PC-9 (cell line): ENCODE measurements at regions not wholly inside any gene's neighbourhood (a gene's known extent, or its start where the extent isn't known, plus 50 kb on each side); places are given as distances from the start of the nearest gene placed in this dataset.

Source experiments
- BruUV-seq: library from RNA; stranded (reverse); fragments of 400-500 nt; replicated peaks from 2 replicates; lab custom pipeline; 2021; lab: Mats Ljungman, UMichigan
- CTCF ChIA-PET: fragments of 300-600 bp; sonication (Branson Sonifier 250); formaldehyde crosslinking; loops from one replicate; lab custom pipeline; 2022; ENCODE audit warnings: antibody characterized with exemption; lab: Charles Lee
- POLR2A ChIA-PET: fragments of 300-600 bp; sonication (Branson Sonifier 250); formaldehyde crosslinking; loops from one replicate; lab custom pipeline; 2022; ENCODE audit warnings: antibody characterized with exemption; ENCODE audit not compliant: unreplicated experiment; lab: Charles Lee
- DNase-seq, 2 experiments: peaks; one replicate each; pipeline versions ENCODE4 v3.0.0 to v3.0.0-alpha.2; 2015 to 2022; ENCODE audit warnings: mixed read lengths in 1 of 2
- H2AFZ ChIP-seq: fragments of 200-600 bp; sonication (generic); 2 replicates; pipeline ENCODE4 v1.8.1; 2017; ENCODE audit warnings: antibody characterized with exemption
- H3F3A ChIP-seq: fragments of 200-600 bp; sonication (generic); 2 replicates; pipeline ENCODE4 v1.8.1; 2017; ENCODE audit warnings: antibody characterized with exemption, mild to moderate bottlenecking, low read depth; ENCODE audit not compliant: insufficient read depth
- H3K27ac ChIP-seq: fragments of 200-600 bp; sonication (generic); 2 replicates; pipeline ENCODE4 v1.6.1; 2016; ENCODE audit warnings: mixed run types
- H3K27me3 ChIP-seq: fragments of 200-600 bp; sonication (generic); 2 replicates; pipeline ENCODE4 v1.6.1; 2016; ENCODE audit warnings: low read depth, mixed run types; ENCODE audit not compliant: insufficient read depth
- H3K36me3 ChIP-seq: fragments of 200-600 bp; sonication (generic); 2 replicates; pipeline ENCODE4 v1.6.1; 2016; ENCODE audit warnings: low read depth, mixed run types
- H3K4me1 ChIP-seq: fragments of 200-600 bp; sonication (generic); replicated peaks from 2 replicates; pipeline ENCODE4 v1.6.1; 2016; ENCODE audit warnings: mixed run types; ENCODE audit not compliant: insufficient read depth
- H3K4me2 ChIP-seq: fragments of 200-600 bp; sonication (generic); 2 replicates; pipeline ENCODE4 v1.6.1; 2017; ENCODE audit warnings: mixed run types
- H3K4me3 ChIP-seq: fragments of 200-600 bp; sonication (generic); 2 replicates; pipeline ENCODE4 v1.6.1; 2016; ENCODE audit warnings: mixed run types
- H3K79me2 ChIP-seq: fragments of 200-600 bp; sonication (generic); 2 replicates; pipeline ENCODE4 v1.6.1; 2017; ENCODE audit warnings: low read depth, mixed run types
- H3K9me2 ChIP-seq: fragments of 200-600 bp; sonication (generic); 2 replicates; pipeline ENCODE4 v1.8.1; 2017; ENCODE audit warnings: mild to moderate bottlenecking; ENCODE audit not compliant: insufficient read depth
- H3K9me3 ChIP-seq: fragments of 200-600 bp; sonication (generic); 2 replicates; pipeline ENCODE4 v1.8.1; 2016; ENCODE audit warnings: low read depth; ENCODE audit not compliant: insufficient read depth
- H4K20me1 ChIP-seq: fragments of 200-600 bp; sonication (generic); 2 replicates; pipeline ENCODE4 v1.8.1; 2017; ENCODE audit not compliant: insufficient read depth
- CTCF ChIP-seq: fragments of 200-600 bp; sonication (generic); conservative IDR thresholded peaks from 2 replicates; pipeline ENCODE4 v1.6.1; 2017; ENCODE audit warnings: mixed run types, antibody characterized with exemption, mild to moderate bottlenecking, moderate library complexity
- EZH2 ChIP-seq: fragments of 200-600 bp; sonication (generic); IDR thresholded peaks from 2 replicates; pipeline ENCODE4 v1.8.0; 2017; ENCODE audit warnings: antibody characterized with exemption, low read depth
- intact Hi-C: fragments of 100-400 bp; cut with micrococcal nuclease; formaldehyde crosslinking; loops from one replicate; pipeline ENCODE4 v1.10.0; 2022; ENCODE audit not compliant: unreplicated experiment

- Histone ChIP-seq H3K27ac (no peak overlapping the region), H3K36me3 (no peaks in the 10 kb centered on the region), H3F3A (no peaks in the 10 kb centered on the region), H3K79me2 (no peaks in the 10 kb centered on the region), H3K27me3 (no peaks in the 10 kb centered on the region), H3K4me1 (peaks cover 20% of the 10 kb centered on the region), H3K9me3 (no peaks in the 10 kb centered on the region), H3K9me2 (no peaks in the 10 kb centered on the region), H3K4me3 (no peak overlapping the region; the same call in 1 of the 2 replicates), H2AFZ (no peak overlapping the region), H4K20me1 (no peaks in the 10 kb centered on the region), H3K4me2 (peak overlapping the region; percentile 35)
- ChIA-PET CTCF (no interaction called here), POLR2A (no interaction called here)
- DNase-seq: peak; percentile 14 to 80
- no TSS peak for BruUV-seq
- intact Hi-C loops: no loop called here
- TF ChIP-seq CTCF (no peak), EZH2 (no peak)
Measured at GRCh38 chr18:73296686-73297085, 428.9 kb upstream of the NETO1 start.

- Histone ChIP-seq H3K27ac (no peak overlapping the region), H3K4me3 (no peak overlapping the region), H3K9me2 (no peaks in the 10 kb centered on the region), H3K27me3 (no peaks in the 10 kb centered on the region), H3K4me1 (peaks cover 26% of the 10 kb centered on the region), H3K9me3 (no peaks in the 10 kb centered on the region), H3F3A (no peaks in the 10 kb centered on the region), H3K79me2 (no peaks in the 10 kb centered on the region), H3K36me3 (no peaks in the 10 kb centered on the region), H2AFZ (no peak overlapping the region), H3K4me2 (no peak overlapping the region), H4K20me1 (no peaks in the 10 kb centered on the region)
- no peak for TF ChIP-seq CTCF
- TF ChIP-seq EZH2: no peak
- ChIA-PET CTCF (no interaction called here), POLR2A (no interaction called here)
- no peak for DNase-seq
- no TSS peak for BruUV-seq
- intact Hi-C loops: no loop called here
Measured at GRCh38 chr18:73292156-73292555, 424.4 kb upstream of the NETO1 start.

GRCh38 chr18:73288813-73289212 lies 421.0 kb upstream of the NETO1 start:
- H3K27ac ChIP-seq: 0 out of 2 replicates have a peak overlapping the region, but pooled peaks have one; percentile 1
- H3K36me3 ChIP-seq: no peaks in the 10 kb centered on the region
- H4K20me1 ChIP-seq: no peaks in the 10 kb centered on the region
- H3K4me3 ChIP-seq: no peak overlapping the region
- BruUV-seq: no TSS peak
- CTCF ChIA-PET: no interaction called here
- H3K9me2 ChIP-seq: no peaks in the 10 kb centered on the region; the same call in 1 of the 2 replicates
- no peaks in the 10 kb centered on the region for H3K79me2 ChIP-seq
- DNase-seq: peak; percentile 19 to 75
- no peak overlapping the region for H3K4me2 ChIP-seq
- no peaks in the 10 kb centered on the region; the same call in 1 of the 2 replicates for H3F3A ChIP-seq
- H3K9me3 ChIP-seq: no peaks in the 10 kb centered on the region
- peaks cover 11% of the 10 kb centered on the region for H3K4me1 ChIP-seq
- intact Hi-C loops: no loop called here
- no peak overlapping the region for H2AFZ ChIP-seq
- no peak for TF ChIP-seq EZH2
- no peak for TF ChIP-seq CTCF
- POLR2A ChIA-PET: no interaction called here
- no peaks in the 10 kb centered on the region for H3K27me3 ChIP-seq
